ENCODE measurements at regions not wholly inside any gene's neighbourhood (a gene's known extent, or its start where the extent isn't known, plus 50 kb on each side); places are given as distances from the start of the nearest gene placed in this dataset.

- TF ChIP-seq, protein P1, sequence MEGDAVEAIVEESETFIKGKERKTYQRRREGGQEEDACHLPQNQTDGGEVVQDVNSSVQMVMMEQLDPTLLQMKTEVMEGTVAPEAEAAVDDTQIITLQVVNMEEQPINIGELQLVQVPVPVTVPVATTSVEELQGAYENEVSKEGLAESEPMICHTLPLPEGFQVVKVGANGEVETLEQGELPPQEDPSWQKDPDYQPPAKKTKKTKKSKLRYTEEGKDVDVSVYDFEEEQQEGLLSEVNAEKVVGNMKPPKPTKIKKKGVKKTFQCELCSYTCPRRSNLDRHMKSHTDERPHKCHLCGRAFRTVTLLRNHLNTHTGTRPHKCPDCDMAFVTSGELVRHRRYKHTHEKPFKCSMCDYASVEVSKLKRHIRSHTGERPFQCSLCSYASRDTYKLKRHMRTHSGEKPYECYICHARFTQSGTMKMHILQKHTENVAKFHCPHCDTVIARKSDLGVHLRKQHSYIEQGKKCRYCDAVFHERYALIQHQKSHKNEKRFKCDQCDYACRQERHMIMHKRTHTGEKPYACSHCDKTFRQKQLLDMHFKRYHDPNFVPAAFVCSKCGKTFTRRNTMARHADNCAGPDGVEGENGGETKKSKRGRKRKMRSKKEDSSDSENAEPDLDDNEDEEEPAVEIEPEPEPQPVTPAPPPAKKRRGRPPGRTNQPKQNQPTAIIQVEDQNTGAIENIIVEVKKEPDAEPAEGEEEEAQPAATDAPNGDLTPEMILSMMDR (IDR thresholded peaks at IDR 0.05) = no peak
- TF ChIP-seq EZH2 (IDR thresholded peaks at IDR 0.05) = no peak
- no peak for TF ChIP-seq EZH2phosphoT487 (IDR thresholded peaks at IDR 0.05)
These were observed 377.1 kb upstream of the SFSWAP start for GRCh38 chr12:131333621-131334440.
